OCI-LY3 (cell line): ENCODE measurements at regions not wholly inside any gene's neighbourhood (a gene's known extent, or its start where the extent isn't known, plus 50 kb on each side); places are given as distances from the start of the nearest gene placed in this dataset.

ENCODE experiments used
- EZH2phosphoT487 ChIP-seq: fragments of 200-600 bp; shearing (Covaris generic); IDR thresholded peaks from 2 replicates; pipeline ENCODE4 v1.6.1; 2018; ENCODE audit warnings: antibody characterized with exemption, mixed run types, low read depth
- TF ChIP-seq, protein P1 (sequence below): fragments of 200-600, 300-600 bp; sonication (generic); IDR thresholded peaks from 2 replicates; pipeline ENCODE4 v1.5.1; 2014; ENCODE audit warnings: antibody characterized with exemption, low read length, low read depth

DNA sequence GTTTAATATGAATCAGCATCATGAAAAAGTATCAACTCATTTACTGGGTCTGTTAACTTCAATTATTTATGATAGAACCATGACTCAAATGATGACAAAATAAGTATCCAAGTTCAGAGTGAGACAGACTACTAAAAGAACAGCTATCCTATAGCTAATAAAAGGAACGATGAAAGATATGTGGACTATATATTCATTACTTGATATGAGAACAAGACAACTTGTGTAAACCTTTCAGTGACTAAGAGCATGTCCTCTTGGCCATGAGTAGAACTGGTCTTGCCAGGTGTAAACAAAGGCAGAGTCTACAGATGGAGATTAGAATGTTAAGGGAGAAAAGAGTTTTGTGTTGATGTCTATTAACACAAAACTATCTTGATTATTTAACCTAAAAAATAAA is 360.4 kb upstream of the ZC3H15 start:
- TF ChIP-seq, protein P1, sequence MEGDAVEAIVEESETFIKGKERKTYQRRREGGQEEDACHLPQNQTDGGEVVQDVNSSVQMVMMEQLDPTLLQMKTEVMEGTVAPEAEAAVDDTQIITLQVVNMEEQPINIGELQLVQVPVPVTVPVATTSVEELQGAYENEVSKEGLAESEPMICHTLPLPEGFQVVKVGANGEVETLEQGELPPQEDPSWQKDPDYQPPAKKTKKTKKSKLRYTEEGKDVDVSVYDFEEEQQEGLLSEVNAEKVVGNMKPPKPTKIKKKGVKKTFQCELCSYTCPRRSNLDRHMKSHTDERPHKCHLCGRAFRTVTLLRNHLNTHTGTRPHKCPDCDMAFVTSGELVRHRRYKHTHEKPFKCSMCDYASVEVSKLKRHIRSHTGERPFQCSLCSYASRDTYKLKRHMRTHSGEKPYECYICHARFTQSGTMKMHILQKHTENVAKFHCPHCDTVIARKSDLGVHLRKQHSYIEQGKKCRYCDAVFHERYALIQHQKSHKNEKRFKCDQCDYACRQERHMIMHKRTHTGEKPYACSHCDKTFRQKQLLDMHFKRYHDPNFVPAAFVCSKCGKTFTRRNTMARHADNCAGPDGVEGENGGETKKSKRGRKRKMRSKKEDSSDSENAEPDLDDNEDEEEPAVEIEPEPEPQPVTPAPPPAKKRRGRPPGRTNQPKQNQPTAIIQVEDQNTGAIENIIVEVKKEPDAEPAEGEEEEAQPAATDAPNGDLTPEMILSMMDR, result no peak
- no peak for TF ChIP-seq EZH2phosphoT487
